Keratinocyte (primary cell): ENCODE measurements at regions not wholly inside any gene's neighbourhood (a gene's known extent, or its start where the extent isn't known, plus 50 kb on each side); places are given as distances from the start of the nearest gene placed in this dataset.

Experiments used
- DNase-seq: peaks from one replicate; pipeline ENCODE4 v3.0.0-alpha.2; 2011; ENCODE audit warnings: low read depth, missing footprints, low spot score
- FAIRE-seq: peaks from 2 replicates; lab custom pipeline; 2011; peaks lifted over from hg19 to GRCh38; lab: Jason Lieb, UNC
- H2AFZ ChIP-seq: 2 replicates; pipeline ENCODE4 v1.6.0; 2012; ENCODE audit warnings: low read length, control low read depth, inconsistent platforms; ENCODE audit not compliant: control insufficient read depth
- H3K27ac ChIP-seq: 2 replicates; pipeline ENCODE4 v1.5.1; 2011; ENCODE audit warnings: low read length; ENCODE audit not compliant: control insufficient read depth, insufficient read depth
- H3K27me3 ChIP-seq: 3 replicates; pipeline ENCODE4 v1.6.0; 2011; ENCODE audit warnings: low read length; ENCODE audit not compliant: control insufficient read depth, insufficient read depth; ENCODE audit errors: extremely low read depth
- H3K36me3 ChIP-seq, 2 experiments: 2 replicates in 1 of 2; 3 replicates in 1 of 2; pipeline ENCODE4 v1.5.1; 2011; ENCODE audit warnings: low read length in 2 of 2, mild to moderate bottlenecking in 1 of 2; ENCODE audit not compliant: control insufficient read depth in 2 of 2, insufficient read depth in 2 of 2; ENCODE audit errors: extremely low read depth in 1 of 2
- H3K4me1 ChIP-seq: 3 replicates; pipeline ENCODE4 v1.5.1; 2011; ENCODE audit warnings: low read length; ENCODE audit not compliant: control insufficient read depth, insufficient read depth; ENCODE audit errors: extremely low read depth
- H3K4me2 ChIP-seq: 3 replicates; pipeline ENCODE4 v1.6.0; 2011; ENCODE audit warnings: low read depth, low read length; ENCODE audit not compliant: control insufficient read depth, insufficient read depth; ENCODE audit errors: extremely low read depth
- H3K4me3 ChIP-seq, 3 experiments: fragments of 200-600 bp in 1 of 3; sonication (generic) in 1 of 3; 2 replicates in 2 of 3; 3 replicates in 1 of 3; pipeline ENCODE4 v1.5.1; 2011 to 2016; ENCODE audit warnings: low read length in 3 of 3, mild to moderate bottlenecking in 3 of 3, control low read depth in 2 of 3, inconsistent platforms in 1 of 3, low read depth in 1 of 3, mixed read lengths in 1 of 3, mixed run types in 1 of 3, moderate library complexity in 1 of 3; ENCODE audit not compliant: control insufficient read depth in 2 of 3, insufficient read depth in 2 of 3; ENCODE audit errors: extremely low read depth in 1 of 3
- H3K79me2 ChIP-seq: 2 replicates; pipeline ENCODE4 v1.6.0; 2012; ENCODE audit warnings: low read length; ENCODE audit not compliant: control insufficient read depth, insufficient read depth
- H3K9ac ChIP-seq: 3 replicates; pipeline ENCODE4 v1.6.0; 2011; ENCODE audit warnings: low read length; ENCODE audit not compliant: control insufficient read depth, insufficient read depth; ENCODE audit errors: extremely low read depth
- H3K9me1 ChIP-seq: 3 replicates; pipeline ENCODE4 v1.6.0; 2011; ENCODE audit warnings: low read length; ENCODE audit not compliant: control insufficient read depth, insufficient read depth; ENCODE audit errors: extremely low read depth
- H3K9me3 ChIP-seq: 2 replicates; pipeline ENCODE4 v1.5.1; 2012; ENCODE audit warnings: low read depth, low read length; ENCODE audit not compliant: control insufficient read depth
- H4K20me1 ChIP-seq: 3 replicates; pipeline ENCODE4 v1.6.0; 2011; ENCODE audit warnings: low read length; ENCODE audit not compliant: control insufficient read depth, insufficient read depth; ENCODE audit errors: extremely low read depth
- CTCF ChIP-seq, 3 experiments: IDR thresholded peaks in 1 of 3; conservative IDR thresholded peaks in 1 of 3; optimal IDR thresholded peaks in 1 of 3; 2 replicates in 2 of 3; 3 replicates in 1 of 3; pipeline versions ENCODE3 to v1.5.1; 2011; ENCODE audit warnings: low read length in 3 of 3, mild to moderate bottlenecking in 3 of 3, moderate library complexity in 2 of 3, control low read depth in 1 of 3, inconsistent platforms in 1 of 3; ENCODE audit not compliant: insufficient read depth in 2 of 3; ENCODE audit errors: extremely low read depth in 1 of 3
- EZH2 ChIP-seq: IDR thresholded peaks from one replicate; pipeline ENCODE4 v1.6.1; 2012; ENCODE audit warnings: inconsistent platforms, mild to moderate bottlenecking, low read length, moderate library complexity
- dilution Hi-C: fragments of 300-500 bp; cut with MboI; formaldehyde crosslinking; loops from one replicate; pipeline ENCODE4 v1.7.0; 2020; ENCODE audit warnings: low sequenced_read_pairs; ENCODE audit not compliant: extremely low pct_ligation_motif_present

- Histone ChIP-seq H3K27ac (no peak overlapping the region), H3K9me3 (no peaks in the 10 kb centered on the region), H3K4me3 (no peak overlapping the region), H3K27me3 (no peaks in the 10 kb centered on the region), H3K9ac (no peak overlapping the region), H2AFZ (no peak overlapping the region), H4K20me1 (no peaks in the 10 kb centered on the region), H3K4me2 (no peak overlapping the region), H3K79me2 (no peaks in the 10 kb centered on the region), H3K4me1 (no peaks in the 10 kb centered on the region), H3K9me1 (no peaks in the 10 kb centered on the region), H3K36me3 (no peaks in the 10 kb centered on the region)
- DNase-seq (no peak), FAIRE-seq (no peak)
- no peak for TF ChIP-seq EZH2
- no peak for TF ChIP-seq CTCF (optimal IDR thresholded peaks at IDR 0.05 in 1 of 3, IDR thresholded peaks at IDR 0.05 in 1 of 3, conservative IDR thresholded peaks at IDR 0.05 in 1 of 3; ENCODE audit: extremely low read depth in 1 of 3, insufficient read depth in 2 of 3, low read length in 3 of 3)
- dilution Hi-C loops: loop anchor here (10.0 kb wide), 1 partner anchor 117 kb away; no protein-coding TSS in a partner anchor
These were observed 213.6 kb downstream of the OGFRL1 start for GRCh38 chr6:71502168-71502567.

GRCh38 chr6:71502956-71503355, 214.3 kb downstream of the OGFRL1 start:
- H3K9ac ChIP-seq: no peak overlapping the region
- H3K4me2 ChIP-seq: no peak overlapping the region
- no peaks in the 10 kb centered on the region for H3K27me3 ChIP-seq
- no peak overlapping the region for H2AFZ ChIP-seq
- no peaks in the 10 kb centered on the region for H4K20me1 ChIP-seq
- H3K27ac ChIP-seq: no peak overlapping the region
- no peaks in the 10 kb centered on the region for H3K36me3 ChIP-seq
- H3K9me3 ChIP-seq: no peaks in the 10 kb centered on the region
- no peaks in the 10 kb centered on the region for H3K79me2 ChIP-seq
- DNase-seq: no peak
- H3K4me1 ChIP-seq: no peaks in the 10 kb centered on the region
- no peak overlapping the region for H3K4me3 ChIP-seq
- H3K9me1 ChIP-seq: no peaks in the 10 kb centered on the region
- FAIRE-seq: no peak
- dilution Hi-C loops: loop anchor here (10.0 kb wide), 1 partner anchor 118 kb away; no protein-coding TSS in a partner anchor
- no peak for TF ChIP-seq EZH2
- TF ChIP-seq CTCF (optimal IDR thresholded peaks at IDR 0.05 in 1 of 3, IDR thresholded peaks at IDR 0.05 in 1 of 3, conservative IDR thresholded peaks at IDR 0.05 in 1 of 3; ENCODE audit: extremely low read depth in 1 of 3, insufficient read depth in 2 of 3, low read length in 3 of 3): no peak
